SU-DHL-6 (cell line): ENCODE measurements at regions not wholly inside any gene's neighbourhood (a gene's known extent, or its start where the extent isn't known, plus 50 kb on each side); places are given as distances from the start of the nearest gene placed in this dataset.

Experiments
- H2AFZ ChIP-seq: fragments of 200-600 bp; sonication (generic); 2 replicates; pipeline ENCODE4 v1.6.1; 2014; ENCODE audit warnings: low read depth, mild to moderate bottlenecking, moderate library complexity, mixed read lengths, antibody characterized with exemption, low read length; ENCODE audit not compliant: severe bottlenecking
- H3F3A ChIP-seq: fragments of 200-600 bp; shearing (Covaris generic); 2 replicates; pipeline ENCODE4 v1.6.0; 2016; ENCODE audit warnings: antibody characterized with exemption, mild to moderate bottlenecking; ENCODE audit not compliant: insufficient read depth
- H3K27ac ChIP-seq: fragments of 200-600 bp; sonication (generic); 2 replicates; pipeline ENCODE4 v1.5.1; 2016; ENCODE audit warnings: low read depth, mild to moderate bottlenecking, low read length, moderate library complexity, mixed read lengths
- H3K27me3 ChIP-seq: fragments of 200-600 bp; sonication (generic), shearing (Covaris generic); 2 replicates; pipeline ENCODE4 v1.6.0; 2014; ENCODE audit warnings: mild to moderate bottlenecking, low read length
- H3K36me3 ChIP-seq: fragments of 200-600 bp; sonication (generic); 2 replicates; pipeline ENCODE4 v1.6.1; 2014; ENCODE audit warnings: mild to moderate bottlenecking, low read length, mixed read lengths
- H3K4me2 ChIP-seq: fragments of 300-600, 200-600 bp; shearing (Covaris generic), sonication (generic); 2 replicates; pipeline ENCODE4 v1.6.0; 2014; ENCODE audit warnings: low read length, low read depth, mild to moderate bottlenecking; ENCODE audit not compliant: poor library complexity, severe bottlenecking
- H3K4me3 ChIP-seq: fragments of 200-600 bp; sonication (generic); 2 replicates; pipeline ENCODE4 v1.5.1; 2014; ENCODE audit warnings: antibody characterized with exemption, low read length, mild to moderate bottlenecking, mixed read lengths; ENCODE audit not compliant: insufficient read depth, poor library complexity, severe bottlenecking
- H3K79me2 ChIP-seq: fragments of 200-600 bp; sonication (generic); 2 replicates; pipeline ENCODE4 v1.6.1; 2014; ENCODE audit warnings: mild to moderate bottlenecking, low read length, moderate library complexity; ENCODE audit not compliant: insufficient read depth
- H3K9ac ChIP-seq: fragments of 200-600 bp; sonication (generic); 2 replicates; pipeline ENCODE4 v1.7.0; 2014; ENCODE audit warnings: mild to moderate bottlenecking, low read length
- H3K9me2 ChIP-seq: fragments of 200-600 bp; sonication (generic); replicated peaks from 2 replicates; pipeline ENCODE4 v1.6.1; 2014; ENCODE audit warnings: low read length; ENCODE audit not compliant: insufficient read depth
- H3K9me3 ChIP-seq: fragments of 200-600 bp; sonication (generic); 2 replicates; pipeline ENCODE4 v1.6.1; 2014; ENCODE audit warnings: low read length, mixed read lengths; ENCODE audit not compliant: insufficient read depth
- H4K20me1 ChIP-seq: fragments of 200-600 bp; sonication (generic); 2 replicates; pipeline ENCODE4 v1.6.1; 2014; ENCODE audit warnings: low read depth, mild to moderate bottlenecking, antibody characterized with exemption, low read length, moderate library complexity, mixed read lengths
- CTCF ChIP-seq: fragments of 200-600 bp; sonication (generic); IDR thresholded peaks from one replicate; pipeline ENCODE4 v1.5.1; 2017; ENCODE audit warnings: antibody characterized with exemption, mild to moderate bottlenecking, low read length, moderate library complexity; ENCODE audit not compliant: insufficient read depth, poor library complexity, severe bottlenecking
- EZH2phosphoT487 ChIP-seq: fragments of 200-600 bp; sonication (generic), shearing (Covaris generic); conservative IDR thresholded peaks from 2 replicates; pipeline ENCODE4 v1.6.1; 2018; ENCODE audit warnings: mild to moderate bottlenecking, antibody characterized with exemption, low read length, moderate library complexity, mixed read lengths

- Histone ChIP-seq H2AFZ (no peak overlapping the region), H3K27me3 (no peaks in the 10 kb centered on the region), H3K4me2 (no peak overlapping the region), H3K9ac (no peak overlapping the region), H3K79me2 (no peaks in the 10 kb centered on the region), H3K36me3 (no peaks in the 10 kb centered on the region), H3F3A (no peaks in the 10 kb centered on the region), H3K27ac (no peak overlapping the region), H4K20me1 (no peaks in the 10 kb centered on the region), H3K9me2 (no peaks in the 10 kb centered on the region), H3K9me3 (no peaks in the 10 kb centered on the region), H3K4me3 (no peak overlapping the region)
- no peak for TF ChIP-seq CTCF
- TF ChIP-seq EZH2phosphoT487: no peak
These were observed 180.5 kb upstream of the B3GALT2 start for GRCh38 chr1:193366764-193367507.

DNA sequence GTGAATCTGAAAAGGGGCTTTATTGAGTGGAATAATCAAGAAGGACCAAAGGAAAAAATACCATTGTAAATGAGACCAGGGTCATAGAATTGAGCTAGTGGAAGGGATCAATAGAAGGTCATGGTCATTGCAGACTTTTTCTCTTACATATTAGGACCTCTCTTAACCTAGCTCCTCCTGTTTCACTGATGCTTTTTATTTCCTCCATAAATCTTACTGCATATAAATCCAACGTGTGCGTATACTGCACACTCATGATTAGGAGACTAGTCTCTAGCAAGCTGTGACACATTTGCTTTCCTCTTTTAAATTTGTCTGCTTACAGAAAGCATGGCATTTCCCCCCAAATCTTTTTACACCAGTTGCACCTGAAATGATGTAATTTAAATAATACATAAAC lies 179.6 kb upstream of the B3GALT2 start:
- H3K27ac ChIP-seq: no peak overlapping the region
- H3F3A ChIP-seq: no peaks in the 10 kb centered on the region
- H3K4me2 ChIP-seq: no peak overlapping the region
- no peaks in the 10 kb centered on the region for H3K36me3 ChIP-seq
- TF ChIP-seq EZH2phosphoT487 (no peak), CTCF (no peak)
- H3K27me3 ChIP-seq: no peaks in the 10 kb centered on the region
- no peak overlapping the region for H3K4me3 ChIP-seq
- no peak overlapping the region for H3K9ac ChIP-seq
- H3K9me3 ChIP-seq: no peaks in the 10 kb centered on the region
- H3K9me2 ChIP-seq: no peaks in the 10 kb centered on the region
- H3K79me2 ChIP-seq: no peaks in the 10 kb centered on the region
- no peaks in the 10 kb centered on the region for H4K20me1 ChIP-seq
- no peak overlapping the region for H2AFZ ChIP-seq

- no peaks in the 10 kb centered on the region for H4K20me1 ChIP-seq
- H3K27ac ChIP-seq: no peak overlapping the region
- TF ChIP-seq CTCF: no peak
- TF ChIP-seq EZH2phosphoT487: no peak
- no peaks in the 10 kb centered on the region for H3F3A ChIP-seq
- H3K36me3 ChIP-seq: no peaks in the 10 kb centered on the region
- H3K9ac ChIP-seq: no peak overlapping the region
- no peak overlapping the region for H3K4me2 ChIP-seq
- H3K79me2 ChIP-seq: no peaks in the 10 kb centered on the region
- H3K9me2 ChIP-seq: no peaks in the 10 kb centered on the region
- H3K27me3 ChIP-seq: no peaks in the 10 kb centered on the region
- H3K4me3 ChIP-seq: no peak overlapping the region
- H2AFZ ChIP-seq: no peak overlapping the region
- no peaks in the 10 kb centered on the region for H3K9me3 ChIP-seq
These were observed 173.2 kb upstream of the B3GALT2 start for GRCh38 chr1:193359631-193360030.
